NCI-H2107 (cell line): ENCODE measurements at regions not wholly inside any gene's neighbourhood (a gene's known extent, or its start where the extent isn't known, plus 50 kb on each side); places are given as distances from the start of the nearest gene placed in this dataset.
"Not testable (repeated sequence)": the region's sequence is repeated elsewhere in the genome, so short reads cannot be mapped to it uniquely, and the experiment has no call there.

ENCODE experiments used
- DNase-seq: peaks from one replicate; lab custom pipeline; 2025; lab: John Stamatoyannopoulos, UW

- no peak for DNase-seq
Observed at GRCh38 chr5:93220431-93220830, 360.6 kb downstream of the NR2F1-AS1 start.

GRCh38 chr5:93219641-93220145, 361.3 kb downstream of the NR2F1-AS1 start:
- DNase-seq, result no peak

GRCh38 chr5:93213111-93213794, 367.8 kb downstream of the NR2F1-AS1 start:
- not testable (repeated sequence) for DNase-seq

- no peak for DNase-seq
Observed at GRCh38 chr5:93209476-93209875, 371.5 kb downstream of the NR2F1-AS1 start.

GRCh38 chr5:93208141-93208751, 372.8 kb downstream of the NR2F1-AS1 start:
- no peak for DNase-seq

GRCh38 chr5:93206203-93206602, 374.8 kb downstream of the NR2F1-AS1 start:
- no peak for DNase-seq

- DNase-seq, result no peak
Observed at GRCh38 chr5:93201061-93201460, 380.0 kb downstream of the NR2F1-AS1 start.

GRCh38 chr5:93196986-93197385, 384.0 kb downstream of the NR2F1-AS1 start:
- no peak for DNase-seq

- no peak for DNase-seq
Observed at GRCh38 chr5:93193431-93194347, 387.3 kb downstream of the NR2F1-AS1 start.

- no peak for DNase-seq
Observed at GRCh38 chr5:93192683-93193082, 388.3 kb downstream of the NR2F1-AS1 start.

GRCh38 chr5:93192087-93192486, 388.9 kb downstream of the NR2F1-AS1 start:
- DNase-seq, result no peak

GRCh38 chr5:93191035-93191817, 389.8 kb downstream of the NR2F1-AS1 start:
- DNase-seq, result no peak

- DNase-seq, result no peak
Observed at GRCh38 chr5:93189707-93190120, 391.3 kb downstream of the NR2F1-AS1 start.

- DNase-seq, result no peak
Observed at GRCh38 chr5:93188876-93189485, 392.0 kb downstream of the NR2F1-AS1 start.

GRCh38 chr5:93186076-93186682, 394.8 kb downstream of the NR2F1-AS1 start:
- DNase-seq, result no peak

- no peak for DNase-seq
Observed at GRCh38 chr5:93184041-93184440, 397.0 kb downstream of the NR2F1-AS1 start.

- DNase-seq, result no peak
Observed at GRCh38 chr5:93179466-93179865, 401.6 kb downstream of the NR2F1-AS1 start.

- DNase-seq, result no peak
Observed at GRCh38 chr5:93174930-93175329, 406.1 kb downstream of the NR2F1-AS1 start.

GRCh38 chr5:93165559-93165958, 415.5 kb downstream of the NR2F1-AS1 start:
- DNase-seq, result no peak

- DNase-seq, result no peak
Observed at GRCh38 chr5:93164690-93165089, 416.3 kb downstream of the NR2F1-AS1 start.
